ENCODE measurements at regions not wholly inside any gene's neighbourhood (a gene's known extent, or its start where the extent isn't known, plus 50 kb on each side); places are given as distances from the start of the nearest gene placed in this dataset.

GRCh38 chr21:40936178-40936577 lies 89.2 kb upstream of the DSCAM start:
- no peak overlapping the region for H3K4me3 ChIP-seq (ENCODE audit: extremely low read depth, insufficient read depth, low read length, poor library complexity, severe bottlenecking)
- 80% methylated on average over 2 of the region's 2 CpGs; no CpG with 5 or more reads in 1 of the 2 experiments for WGBS, 2 experiments (ENCODE audit: insufficient coverage in 2 of 2)

DNA sequence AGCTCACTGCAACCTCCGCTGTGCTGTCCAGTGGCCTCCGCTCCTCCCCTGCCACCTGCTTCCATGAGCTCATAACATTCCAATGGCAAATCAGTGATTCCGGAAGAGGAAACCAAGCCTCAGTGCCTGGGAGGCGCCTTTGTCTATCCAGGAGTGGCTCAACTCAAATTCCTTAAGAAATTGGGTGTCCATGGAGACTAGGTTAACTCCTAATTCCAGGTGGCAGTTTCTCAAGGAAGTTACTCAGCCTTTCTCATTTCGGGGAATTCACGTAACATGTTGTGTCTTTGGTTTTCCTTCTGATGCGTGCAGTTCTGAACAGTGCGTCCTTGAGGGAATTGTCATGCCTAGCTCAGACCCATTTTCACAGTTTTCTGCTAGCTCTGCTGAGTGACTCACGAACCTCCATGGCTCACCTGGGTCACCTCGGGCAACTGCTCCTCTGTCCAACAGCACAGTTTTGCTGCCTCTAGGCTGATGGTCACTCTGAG lies 89.9 kb upstream of the DSCAM start:
- no peak overlapping the region for H3K4me3 ChIP-seq (ENCODE audit: extremely low read depth, insufficient read depth, low read length, poor library complexity, severe bottlenecking)
- H3K4me1 ChIP-seq (ENCODE audit: control insufficient read depth, insufficient read depth, low read length, poor library complexity, severe bottlenecking) = no peaks in the 10 kb centered on the region
- H3K36me3 ChIP-seq (ENCODE audit: control insufficient read depth, insufficient read depth, low read length) = no peaks in the 10 kb centered on the region
- no peaks in the 10 kb centered on the region for H3K9me3 ChIP-seq (ENCODE audit: control insufficient read depth, low read length)
- no peak overlapping the region for H3K27ac ChIP-seq (ENCODE audit: low read depth, low read length, severe bottlenecking)
- WGBS, 2 experiments (ENCODE audit: insufficient coverage in 2 of 2) = 91 to 92% methylated on average over 6 to 10 of the region's 10 CpGs

More at GRCh38 chr21:40936178-40936577, 89.2 kb upstream of the DSCAM start:
- Histone ChIP-seq H3K4me1 (ENCODE audit: control insufficient read depth, insufficient read depth, low read length, poor library complexity, severe bottlenecking) (no peaks in the 10 kb centered on the region), H3K9me3 (ENCODE audit: control insufficient read depth, low read length) (no peaks in the 10 kb centered on the region), H3K36me3 (ENCODE audit: control insufficient read depth, insufficient read depth, low read length) (no peaks in the 10 kb centered on the region), H3K27ac (ENCODE audit: low read depth, low read length, severe bottlenecking) (no peak overlapping the region)

- no peaks in the 10 kb centered on the region for H3K36me3 ChIP-seq (ENCODE audit: control insufficient read depth, insufficient read depth, low read length)
- WGBS, 2 experiments (ENCODE audit: insufficient coverage in 2 of 2) = 90 to 100% methylated on average over 1 to 2 of the region's 2 CpGs
- H3K4me1 ChIP-seq (ENCODE audit: control insufficient read depth, insufficient read depth, low read length, poor library complexity, severe bottlenecking) = no peaks in the 10 kb centered on the region
- no peak overlapping the region for H3K27ac ChIP-seq (ENCODE audit: low read depth, low read length, severe bottlenecking)
- no peaks in the 10 kb centered on the region for H3K9me3 ChIP-seq (ENCODE audit: control insufficient read depth, low read length)
- no peak overlapping the region for H3K4me3 ChIP-seq (ENCODE audit: extremely low read depth, insufficient read depth, low read length, poor library complexity, severe bottlenecking)
These were observed 91.1 kb upstream of the DSCAM start for GRCh38 chr21:40938078-40938477.

- no peaks in the 10 kb centered on the region for H3K4me1 ChIP-seq (ENCODE audit: control insufficient read depth, insufficient read depth, low read length, poor library complexity, severe bottlenecking)
- no peak overlapping the region for H3K27ac ChIP-seq (ENCODE audit: low read depth, low read length, severe bottlenecking)
- no peaks in the 10 kb centered on the region for H3K9me3 ChIP-seq (ENCODE audit: control insufficient read depth, low read length)
- no peaks in the 10 kb centered on the region for H3K36me3 ChIP-seq (ENCODE audit: control insufficient read depth, insufficient read depth, low read length)
- no peak overlapping the region for H3K4me3 ChIP-seq (ENCODE audit: extremely low read depth, insufficient read depth, low read length, poor library complexity, severe bottlenecking)
- 80 to 83% methylated on average over 3 to 4 of the region's 4 CpGs for WGBS, 2 experiments (ENCODE audit: insufficient coverage in 2 of 2)
These were observed 91.7 kb upstream of the DSCAM start for GRCh38 chr21:40938611-40939010.

- 78 to 81% methylated on average over 2 of the region's 3 CpGs for WGBS, 2 experiments (ENCODE audit: insufficient coverage in 2 of 2)
These were observed 100.8 kb upstream of the DSCAM start for GRCh38 chr21:40947713-40948112.

DNA sequence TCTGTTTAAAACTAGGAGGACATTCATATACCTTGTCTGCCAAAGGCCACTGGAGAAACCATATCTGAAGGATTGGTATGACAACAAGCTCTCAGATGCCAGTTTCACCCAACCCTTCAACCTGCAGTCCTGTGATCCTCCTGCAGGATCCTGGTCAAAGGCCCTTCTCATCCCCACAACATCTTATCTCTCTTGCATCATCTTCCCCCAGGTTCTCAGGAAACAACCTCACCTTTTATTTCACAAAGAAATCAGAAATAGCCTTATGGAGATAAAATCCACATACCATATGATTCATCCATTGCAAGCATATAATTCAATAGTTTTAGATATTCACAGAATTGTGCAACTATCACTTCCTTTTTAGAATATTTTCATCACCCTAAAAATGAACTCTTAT lies 104.0 kb upstream of the DSCAM start:
- Histone ChIP-seq H3K4me1 (ENCODE audit: control insufficient read depth, insufficient read depth, low read length, poor library complexity, severe bottlenecking) (no peaks in the 10 kb centered on the region), H3K36me3 (ENCODE audit: control insufficient read depth, insufficient read depth, low read length) (no peaks in the 10 kb centered on the region), H3K27ac (ENCODE audit: low read depth, low read length, severe bottlenecking) (no peak overlapping the region), H3K4me3 (ENCODE audit: extremely low read depth, insufficient read depth, low read length, poor library complexity, severe bottlenecking) (no peak overlapping the region), H3K9me3 (ENCODE audit: control insufficient read depth, low read length) (no peaks in the 10 kb centered on the region)

More at GRCh38 chr21:40947713-40948112, 100.8 kb upstream of the DSCAM start:
- no peaks in the 10 kb centered on the region for H3K36me3 ChIP-seq (ENCODE audit: control insufficient read depth, insufficient read depth, low read length)
- H3K27ac ChIP-seq (ENCODE audit: low read depth, low read length, severe bottlenecking) = no peak overlapping the region
- H3K4me3 ChIP-seq (ENCODE audit: extremely low read depth, insufficient read depth, low read length, poor library complexity, severe bottlenecking) = no peak overlapping the region
- no peaks in the 10 kb centered on the region for H3K9me3 ChIP-seq (ENCODE audit: control insufficient read depth, low read length)
- no peaks in the 10 kb centered on the region for H3K4me1 ChIP-seq (ENCODE audit: control insufficient read depth, insufficient read depth, low read length, poor library complexity, severe bottlenecking)

DNA sequence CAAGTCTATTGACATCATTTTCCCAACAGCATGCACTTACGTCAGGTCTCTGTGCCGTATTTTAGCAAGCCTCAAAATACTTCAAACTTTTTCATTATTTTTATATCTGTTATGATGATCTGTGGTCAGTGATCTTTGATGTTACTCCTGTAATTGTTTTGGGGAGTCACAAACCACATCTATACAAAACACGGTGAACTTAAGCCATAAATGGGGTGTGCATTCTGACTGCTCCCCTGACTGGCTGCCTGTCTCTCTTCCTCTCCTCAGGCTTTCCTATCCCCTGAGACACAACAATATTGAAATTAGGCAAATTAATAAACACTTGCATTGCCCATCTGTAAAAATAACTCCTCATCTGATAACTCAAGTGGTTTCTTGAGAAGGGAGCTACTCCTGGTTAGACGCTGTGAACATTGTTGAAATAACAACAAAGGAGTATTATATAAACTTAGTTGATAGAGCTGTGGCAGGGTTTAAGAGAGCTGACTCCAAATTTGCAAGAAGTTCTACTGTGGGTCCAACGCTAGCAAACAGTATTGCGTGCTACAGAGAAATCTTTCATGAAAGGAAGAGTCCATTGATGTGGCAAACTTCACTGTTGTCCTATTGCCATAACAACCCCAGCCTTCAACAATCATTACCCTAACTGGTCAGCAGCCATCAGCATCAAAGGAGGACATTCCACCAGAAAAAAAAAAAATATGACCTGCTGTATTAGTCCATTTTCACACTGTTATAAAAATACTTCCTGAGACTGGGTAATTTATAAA lies 105.8 kb upstream of the DSCAM start:
- Histone ChIP-seq H3K4me3 (ENCODE audit: extremely low read depth, insufficient read depth, low read length, poor library complexity, severe bottlenecking) (no peak overlapping the region), H3K9me3 (ENCODE audit: control insufficient read depth, low read length) (no peaks in the 10 kb centered on the region), H3K4me1 (ENCODE audit: control insufficient read depth, insufficient read depth, low read length, poor library complexity, severe bottlenecking) (no peaks in the 10 kb centered on the region), H3K27ac (ENCODE audit: low read depth, low read length, severe bottlenecking) (no peak overlapping the region), H3K36me3 (ENCODE audit: control insufficient read depth, insufficient read depth, low read length) (no peaks in the 10 kb centered on the region)
- WGBS, 2 experiments (ENCODE audit: insufficient coverage in 2 of 2) = 69 to 93% methylated on average over 2 to 4 of the region's 6 CpGs

GRCh38 chr21:40964691-40965090 lies 117.7 kb upstream of the DSCAM start:
- no peaks in the 10 kb centered on the region for H3K9me3 ChIP-seq (ENCODE audit: control insufficient read depth, low read length)
- H3K27ac ChIP-seq (ENCODE audit: low read depth, low read length, severe bottlenecking) = no peak overlapping the region
- H3K4me3 ChIP-seq (ENCODE audit: extremely low read depth, insufficient read depth, low read length, poor library complexity, severe bottlenecking) = no peak overlapping the region
- 100% methylated on average over 1 of the region's 2 CpGs; no CpG with 5 or more reads in 1 of the 2 experiments for WGBS, 2 experiments (ENCODE audit: insufficient coverage in 2 of 2)
- no peaks in the 10 kb centered on the region for H3K36me3 ChIP-seq (ENCODE audit: control insufficient read depth, insufficient read depth, low read length)
- H3K4me1 ChIP-seq (ENCODE audit: control insufficient read depth, insufficient read depth, low read length, poor library complexity, severe bottlenecking) = no peaks in the 10 kb centered on the region

DNA sequence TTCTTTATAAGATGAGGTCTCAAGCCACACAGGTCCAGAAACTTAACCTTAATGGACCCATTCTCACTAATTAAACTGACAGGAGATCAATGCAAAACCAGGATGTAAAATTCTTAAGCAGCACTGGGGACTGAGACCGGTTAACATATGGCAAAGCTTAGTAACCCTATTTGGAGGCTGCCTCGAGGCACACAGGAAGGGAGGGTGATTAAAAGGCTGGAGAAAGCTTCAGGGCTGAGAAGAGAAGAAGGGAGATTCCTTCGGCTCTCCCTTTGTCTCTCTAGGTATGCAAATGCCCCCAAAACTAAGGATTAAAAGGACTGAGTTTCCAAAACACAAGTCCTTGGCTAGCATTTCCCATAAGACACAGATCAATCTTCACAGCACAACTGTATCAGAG lies 120.8 kb upstream of the DSCAM start:
- Histone ChIP-seq H3K4me1 (ENCODE audit: control insufficient read depth, insufficient read depth, low read length, poor library complexity, severe bottlenecking) (no peaks in the 10 kb centered on the region), H3K4me3 (ENCODE audit: extremely low read depth, insufficient read depth, low read length, poor library complexity, severe bottlenecking) (no peak overlapping the region)
- WGBS, 2 experiments (ENCODE audit: insufficient coverage in 2 of 2) = 11 to 27% methylated on average over 3 of the region's 3 CpGs

DNA sequence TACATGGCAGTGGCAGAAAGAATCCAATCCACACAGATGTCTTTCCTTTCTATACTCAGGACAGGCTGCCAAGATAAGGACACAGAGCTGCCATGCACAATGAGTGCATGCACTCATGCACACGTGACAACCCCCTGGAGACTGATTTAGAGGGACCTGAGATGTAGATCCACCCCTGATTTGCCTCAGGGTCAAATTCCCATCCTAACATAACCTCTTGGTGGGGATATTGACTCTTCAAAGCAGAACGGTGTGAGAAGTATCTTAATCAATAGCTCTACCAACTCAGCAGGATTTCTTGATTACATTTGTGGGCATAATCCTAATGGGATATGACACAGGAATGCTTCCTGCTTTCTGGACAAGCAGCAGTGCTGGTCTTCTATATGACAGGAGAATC lies 125.2 kb upstream of the DSCAM start:
- Histone ChIP-seq H3K36me3 (ENCODE audit: control insufficient read depth, insufficient read depth, low read length) (no peaks in the 10 kb centered on the region), H3K27ac (ENCODE audit: low read depth, low read length, severe bottlenecking) (no peak overlapping the region), H3K9me3 (ENCODE audit: control insufficient read depth, low read length) (no peaks in the 10 kb centered on the region), H3K4me3 (ENCODE audit: extremely low read depth, insufficient read depth, low read length, poor library complexity, severe bottlenecking) (no peak overlapping the region), H3K4me1 (ENCODE audit: control insufficient read depth, insufficient read depth, low read length, poor library complexity, severe bottlenecking) (no peaks in the 10 kb centered on the region)
- 100% methylated on average over 1 of the region's 2 CpGs for WGBS, 2 experiments (ENCODE audit: insufficient coverage in 2 of 2)

More for the DNA sequence above, 120.8 kb upstream of the DSCAM start:
- no peaks in the 10 kb centered on the region for H3K9me3 ChIP-seq (ENCODE audit: control insufficient read depth, low read length)
- no peak overlapping the region for H3K27ac ChIP-seq (ENCODE audit: low read depth, low read length, severe bottlenecking)
- no peaks in the 10 kb centered on the region for H3K36me3 ChIP-seq (ENCODE audit: control insufficient read depth, insufficient read depth, low read length)
